ENCODE measurements at regions not wholly inside any gene's neighbourhood (a gene's known extent, or its start where the extent isn't known, plus 50 kb on each side); places are given as distances from the start of the nearest gene placed in this dataset.

- no peaks in the 10 kb centered on the region for H3K79me2 ChIP-seq (ENCODE audit: insufficient read depth, low read length)
- H3K27ac ChIP-seq (ENCODE audit: extremely low read length, insufficient read depth, low read length): no peak overlapping the region
- no peaks in the 10 kb centered on the region for H3K27me3 ChIP-seq (ENCODE audit: control insufficient read depth in 1 of 2, insufficient read depth in 2 of 2, low read length in 2 of 2)
- in situ Hi-C loops (cut with HindIII; ENCODE audit: extremely low pct_ligation_motif_present, low pct_unique_long_range_greater_than_20kb): loop anchor here (25.0 kb wide), 1 partner anchor 1987 kb away; no protein-coding TSS in a partner anchor
- no peaks in the 10 kb centered on the region for H4K20me1 ChIP-seq (ENCODE audit: insufficient read depth, low read length)
- H3K36me3 ChIP-seq (replicated peaks in 1 of 2; ENCODE audit: control insufficient read depth in 1 of 2, insufficient read depth in 2 of 2, low read length in 2 of 2): no peaks in the 10 kb centered on the region
- BruUV-seq (replicated peaks): no TSS peak
- no peak overlapping the region for H3K4me3 ChIP-seq (replicated peaks in 1 of 3; ENCODE audit: insufficient read depth in 1 of 3, low read depth in 2 of 3, low read length in 3 of 3)
- WGBS (ENCODE audit: low lambda C conversion rate): 85% methylated on average over 2 of the region's 2 CpGs
- intact Hi-C loops (cut with micrococcal nuclease; ENCODE audit: unreplicated experiment): loop anchor here (2.0 kb wide), 1 partner anchor 30 kb away; no protein-coding TSS in a partner anchor
- CTCF ChIA-PET (ENCODE audit: low intra/inter-chr PET ratio, low total read pairs): no interaction called here
- H3K9me3 ChIP-seq (ENCODE audit: low read length): no peaks in the 10 kb centered on the region
- ATAC-seq (peak; percentile 74), FAIRE-seq (no peak), DNase-seq (ENCODE audit: low spot score) (peak; percentile 86)
- POLR2A ChIA-PET: interaction anchor here (1.2 to 1.8 kb wide), 4 partner anchors 10 to 137 kb away, joined by 3 to 8 read pairs (median 3); no protein-coding TSS in a partner anchor
- H3K4me1 ChIP-seq (ENCODE audit: insufficient read depth, low read length): peaks cover 39% of the 10 kb centered on the region
- peak overlapping the region; percentile 4; the same call in 1 of the 2 replicates for H3K4me2 ChIP-seq (ENCODE audit: low read depth, low read length)
- no peak overlapping the region for H3K9ac ChIP-seq (ENCODE audit: insufficient read depth, low read depth, low read length)
- H2AFZ ChIP-seq (ENCODE audit: low read length): no peak overlapping the region
- TF ChIP-seq CREB1 (IDR thresholded peaks at IDR 0.05): peak; percentile 74
- no peak; the same call in 1 of the 2 replicates for TF ChIP-seq CREB1 (CRISPR knock-in tag; IDR thresholded peaks at IDR 0.05)
- peak; percentile 64; the same call in 1 of the 2 replicates for TF ChIP-seq ZKSCAN8 (CRISPR knock-in tag; IDR thresholded peaks at IDR 0.05; ENCODE audit: borderline replicate concordance)
- peak; percentile 34; the same call in 1 of the 2 replicates for TF ChIP-seq THRA (CRISPR knock-in tag; IDR thresholded peaks at IDR 0.05; ENCODE audit: borderline replicate concordance)
- TF ChIP-seq LCORL (IDR thresholded peaks at IDR 0.05): no peak
- TF ChIP-seq LCORL (CRISPR knock-in tag; IDR thresholded peaks at IDR 0.05): 0 out of 2 replicates have a peak, but pooled peaks have one; percentile 24
- TF ChIP-seq IRF2 (CRISPR knock-in tag; IDR thresholded peaks at IDR 0.05): no peak
- TF ChIP-seq ATF7 (IDR thresholded peaks at IDR 0.05): peak; percentile 77
- TF ChIP-seq ATF7 (CRISPR knock-in tag; IDR thresholded peaks at IDR 0.05): no peak
- peak; percentile 34 for TF ChIP-seq TEAD3 (CRISPR knock-in tag; optimal IDR thresholded peaks at IDR 0.05; ENCODE audit: borderline replicate concordance)
- TF ChIP-seq, protein P1, sequence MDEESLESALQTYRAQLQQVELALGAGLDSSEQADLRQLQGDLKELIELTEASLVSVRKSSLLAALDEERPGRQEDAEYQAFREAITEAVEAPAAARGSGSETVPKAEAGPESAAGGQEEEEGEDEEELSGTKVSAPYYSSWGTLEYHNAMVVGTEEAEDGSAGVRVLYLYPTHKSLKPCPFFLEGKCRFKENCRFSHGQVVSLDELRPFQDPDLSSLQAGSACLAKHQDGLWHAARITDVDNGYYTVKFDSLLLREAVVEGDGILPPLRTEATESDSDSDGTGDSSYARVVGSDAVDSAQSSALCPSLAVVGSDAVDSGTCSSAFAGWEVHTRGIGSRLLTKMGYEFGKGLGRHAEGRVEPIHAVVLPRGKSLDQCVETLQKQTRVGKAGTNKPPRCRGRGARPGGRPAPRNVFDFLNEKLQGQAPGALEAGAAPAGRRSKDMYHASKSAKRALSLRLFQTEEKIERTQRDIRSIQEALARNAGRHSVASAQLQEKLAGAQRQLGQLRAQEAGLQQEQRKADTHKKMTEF (CRISPR knock-in tag; IDR thresholded peaks at IDR 0.05): peak; percentile 33; the same call in 1 of the 2 replicates
- peak; percentile 93; the same call in 1 of the 2 replicates for TF ChIP-seq EHMT2 (IDR thresholded peaks at IDR 0.05; ENCODE audit: borderline replicate concordance, low read depth, low read length)
- peak in 1 of 2 experiments; percentile 82; a peak in 2 of 4 replicates for TF ChIP-seq EP300 (IDR thresholded peaks at IDR 0.05; ENCODE audit: low read depth in 2 of 2, low read length in 2 of 2)
- TF ChIP-seq EP300 (CRISPR knock-in tag; IDR thresholded peaks at IDR 0.05; ENCODE audit: borderline replicate concordance): no peak
- TF ChIP-seq DNMT3B (CRISPR knock-in tag; conservative IDR thresholded peaks at IDR 0.05): no peak
- TF ChIP-seq SIX1 (CRISPR knock-in tag; IDR thresholded peaks at IDR 0.05; ENCODE audit: borderline replicate concordance): 0 out of 2 replicates have a peak, but pooled peaks have one; percentile 26
- peak; percentile 68 for TF ChIP-seq GATAD2A (CRISPR knock-in tag; IDR thresholded peaks at IDR 0.05)
- TF ChIP-seq MAFK (conservative IDR thresholded peaks at IDR 0.05 in 1 of 2, IDR thresholded peaks at IDR 0.05 in 1 of 2; ENCODE audit: low read length in 2 of 2): no peak
- peak; percentile 78 for TF ChIP-seq ARID5B (CRISPR knock-in tag; IDR thresholded peaks at IDR 0.05)
- TF ChIP-seq FOXJ3 (CRISPR knock-in tag; IDR thresholded peaks at IDR 0.05; ENCODE audit: borderline replicate concordance): peak; percentile 22; the same call in 1 of the 2 replicates
These were observed 253.7 kb downstream of the TTC6 start for GRCh38 chr14:37848985-37849621.
